ENCODE measurements at regions not wholly inside any gene's neighbourhood (a gene's known extent, or its start where the extent isn't known, plus 50 kb on each side); places are given as distances from the start of the nearest gene placed in this dataset.

DNA sequence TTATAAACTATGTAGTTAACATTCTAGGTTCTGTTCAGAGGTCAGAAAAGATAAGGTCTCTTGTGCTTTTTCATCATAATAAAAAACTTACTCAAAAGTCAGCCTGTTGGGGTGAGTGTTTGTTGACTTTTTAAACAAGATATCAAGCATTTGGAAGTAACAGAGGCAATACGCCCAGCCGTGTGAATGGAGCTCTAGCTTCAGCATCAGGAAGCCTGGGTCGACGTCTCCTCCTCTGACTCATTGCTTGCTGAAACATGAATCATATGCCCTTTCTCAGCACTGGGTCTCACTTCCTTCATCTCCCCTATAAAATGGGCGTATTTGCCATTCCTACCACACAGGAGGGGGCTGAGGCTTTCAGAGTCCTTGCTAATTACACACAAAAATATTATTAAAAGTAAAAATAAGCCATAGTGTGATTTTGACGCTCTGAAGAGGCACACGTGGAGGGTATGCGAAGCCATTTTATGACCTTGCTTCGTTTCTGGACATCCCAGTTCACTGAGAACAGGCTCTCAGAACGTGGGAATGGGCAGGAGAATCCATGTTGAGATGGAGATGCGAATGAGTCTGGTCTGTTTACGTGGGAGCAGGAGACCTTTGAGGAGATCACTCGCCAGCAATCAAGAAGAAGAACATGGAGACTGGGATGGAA is 220.8 kb upstream of the TPRG1 start:
- Histone ChIP-seq H3K4me1 (peaks cover 5 to 66% (median 36%) of the 10 kb centered on the region in 6 donors), H3K9me3 (no peaks in the 10 kb centered on the region), H3K36me3 (no peaks in the 10 kb centered on the region), H3K4me3 (no peak overlapping the region), H3K27ac (peak overlapping the region in 6 of 8 donors; percentile 38 to 88 (median 84)), H3K27me3 (replicated peaks in 1 of 7) (peaks cover 0 to 22% (median 0%) of the 10 kb centered on the region in 7 donors)
- WGBS, 5 donors = 65 to 76% (median 68%) methylated on average over 13 of the region's 13 CpGs
- DNase-seq = no peak
- intact Hi-C loops (cut with DNase I; ENCODE audit: low total_unique reads) = no loop called here
- TF ChIP-seq POLR2AphosphoS5 (IDR thresholded peaks at IDR 0.05) (peak in 1 of 3 donors; percentile 69), POLR2A (IDR thresholded peaks at IDR 0.05) (no peak)
- TF ChIP-seq, protein P1, sequence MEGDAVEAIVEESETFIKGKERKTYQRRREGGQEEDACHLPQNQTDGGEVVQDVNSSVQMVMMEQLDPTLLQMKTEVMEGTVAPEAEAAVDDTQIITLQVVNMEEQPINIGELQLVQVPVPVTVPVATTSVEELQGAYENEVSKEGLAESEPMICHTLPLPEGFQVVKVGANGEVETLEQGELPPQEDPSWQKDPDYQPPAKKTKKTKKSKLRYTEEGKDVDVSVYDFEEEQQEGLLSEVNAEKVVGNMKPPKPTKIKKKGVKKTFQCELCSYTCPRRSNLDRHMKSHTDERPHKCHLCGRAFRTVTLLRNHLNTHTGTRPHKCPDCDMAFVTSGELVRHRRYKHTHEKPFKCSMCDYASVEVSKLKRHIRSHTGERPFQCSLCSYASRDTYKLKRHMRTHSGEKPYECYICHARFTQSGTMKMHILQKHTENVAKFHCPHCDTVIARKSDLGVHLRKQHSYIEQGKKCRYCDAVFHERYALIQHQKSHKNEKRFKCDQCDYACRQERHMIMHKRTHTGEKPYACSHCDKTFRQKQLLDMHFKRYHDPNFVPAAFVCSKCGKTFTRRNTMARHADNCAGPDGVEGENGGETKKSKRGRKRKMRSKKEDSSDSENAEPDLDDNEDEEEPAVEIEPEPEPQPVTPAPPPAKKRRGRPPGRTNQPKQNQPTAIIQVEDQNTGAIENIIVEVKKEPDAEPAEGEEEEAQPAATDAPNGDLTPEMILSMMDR (IDR thresholded peaks at IDR 0.05 in 8 of 11, conservative IDR thresholded peaks at IDR 0.05 in 3 of 11) = no peak

DNA sequence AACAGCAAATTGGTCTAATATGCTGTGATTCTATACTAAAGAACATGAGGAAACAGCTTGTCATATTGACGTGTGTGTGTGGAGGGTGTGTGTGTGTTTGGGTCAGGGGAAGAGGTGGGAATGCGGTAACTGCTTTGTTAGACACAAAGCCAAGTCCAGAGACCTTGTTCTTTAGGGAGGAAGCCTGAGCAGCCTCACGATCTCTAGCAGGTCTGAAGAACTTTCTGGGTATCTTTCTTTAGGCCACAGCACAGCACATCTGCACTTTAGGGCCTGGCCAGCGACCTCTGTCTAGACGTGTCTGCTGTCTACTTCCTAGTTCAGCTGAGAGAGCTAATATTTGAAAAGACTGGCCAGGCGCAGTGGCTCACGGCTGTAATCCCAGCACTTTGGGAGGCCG is 220.0 kb upstream of the TPRG1 start:
- intact Hi-C loops (cut with DNase I; ENCODE audit: low total_unique reads) = no loop called here
- H3K4me1 ChIP-seq = peaks cover 5 to 59% (median 34%) of the 10 kb centered on the region in 6 donors
- 78 to 88% (median 84%) methylated on average over 8 of the region's 8 CpGs for WGBS, 5 donors
- H3K27me3 ChIP-seq (replicated peaks in 1 of 7) = peaks cover 0 to 22% (median 0%) of the 10 kb centered on the region in 7 donors
- no peak for DNase-seq
- H3K27ac ChIP-seq = peak overlapping the region in 4 of 8 donors; percentile 38 to 88 (median 84)
- no peaks in the 10 kb centered on the region for H3K9me3 ChIP-seq
- TF ChIP-seq, protein P1 (IDR thresholded peaks at IDR 0.05 in 8 of 11, conservative IDR thresholded peaks at IDR 0.05 in 3 of 11) = no peak
- TF ChIP-seq POLR2AphosphoS5 (IDR thresholded peaks at IDR 0.05) (no peak), POLR2A (IDR thresholded peaks at IDR 0.05) (no peak)
- no peak overlapping the region for H3K4me3 ChIP-seq
- H3K36me3 ChIP-seq = no peaks in the 10 kb centered on the region

DNA sequence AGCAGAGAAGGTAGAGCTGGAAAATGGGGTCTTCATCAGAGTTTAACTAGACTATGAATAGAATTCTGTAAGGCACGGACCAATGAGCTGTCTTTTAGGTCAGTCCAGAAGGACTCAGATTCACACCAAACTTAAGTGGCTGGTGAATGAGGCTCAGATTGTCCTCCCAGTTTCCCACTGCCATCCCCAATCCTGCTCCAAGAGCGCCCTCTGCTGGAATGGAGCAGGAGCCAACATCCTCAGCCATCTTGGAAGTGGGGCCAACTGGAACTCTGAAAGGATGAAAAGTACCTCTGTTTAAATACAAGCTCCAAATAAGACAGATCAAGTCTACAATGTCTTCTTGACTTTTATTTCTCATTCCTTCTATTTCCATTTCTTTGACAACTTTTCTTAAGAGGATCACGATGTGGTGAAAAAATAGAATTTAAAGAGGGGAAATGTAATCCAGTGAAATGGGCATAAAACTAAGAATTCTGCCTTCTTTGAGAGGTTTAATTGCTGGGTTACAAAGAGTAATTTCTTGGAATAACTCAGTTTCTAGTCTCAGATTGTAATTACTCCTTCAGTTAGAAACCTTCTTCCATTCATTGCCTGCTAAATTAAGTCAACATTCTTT is 217.1 kb upstream of the TPRG1 start:
- peaks cover 0 to 4% (median 0%) of the 10 kb centered on the region in 7 donors for H3K27me3 ChIP-seq (replicated peaks in 1 of 7)
- H3K9me3 ChIP-seq = no peaks in the 10 kb centered on the region
- TF ChIP-seq, protein P1 (IDR thresholded peaks at IDR 0.05 in 8 of 11, conservative IDR thresholded peaks at IDR 0.05 in 3 of 11) = peak; percentile 82 to 96 (median 94)
- TF ChIP-seq POLR2AphosphoS5 (IDR thresholded peaks at IDR 0.05) (peak in 1 of 3 donors; percentile 72), POLR2A (IDR thresholded peaks at IDR 0.05) (no peak)
- H3K4me3 ChIP-seq = no peak overlapping the region
- H3K27ac ChIP-seq = no peak overlapping the region
- intact Hi-C loops (cut with DNase I; ENCODE audit: low total_unique reads) = loop anchor here (2.0 to 5.0 kb wide), 2 partner anchors 193 to 1216 kb away; no protein-coding TSS in a partner anchor
- H3K36me3 ChIP-seq = no peaks in the 10 kb centered on the region
- peaks cover 0 to 32% (median 12%) of the 10 kb centered on the region in 6 donors for H3K4me1 ChIP-seq
- 10 to 16% (median 12%) methylated on average over 3 of the region's 3 CpGs for WGBS, 5 donors
- DNase-seq = peak; percentile 93

DNA sequence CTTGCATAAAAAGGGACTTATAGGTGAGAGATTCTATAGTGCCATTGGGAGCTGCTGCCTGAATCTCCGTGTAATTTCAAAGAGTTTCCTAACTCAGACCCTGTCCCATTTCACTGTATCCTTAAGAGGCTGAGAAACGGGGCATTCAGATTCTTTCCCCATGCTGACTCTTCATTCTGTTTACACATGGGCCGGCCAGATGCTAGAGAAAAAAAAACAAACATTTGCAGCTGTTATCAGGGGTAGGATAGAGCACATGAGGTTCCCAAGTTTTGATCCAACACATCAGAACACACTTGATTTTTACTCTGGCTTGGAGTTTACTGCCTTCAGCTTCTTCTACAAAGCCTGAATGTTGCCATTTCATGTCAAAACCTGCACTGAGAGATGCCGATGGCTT is 215.9 kb upstream of the TPRG1 start:
- no peak overlapping the region for H3K27ac ChIP-seq

More for the DNA sequence above, 215.9 kb upstream of the TPRG1 start:
- intact Hi-C loops (cut with DNase I; ENCODE audit: low total_unique reads) = loop anchor here (2.0 to 5.0 kb wide), 2 partner anchors 191 to 1217 kb away; no protein-coding TSS in a partner anchor
- no peak for DNase-seq
- H3K27me3 ChIP-seq (replicated peaks in 1 of 7) = peaks cover 0 to 4% (median 0%) of the 10 kb centered on the region in 7 donors
- peaks cover 0 to 22% (median 6%) of the 10 kb centered on the region in 6 donors for H3K4me1 ChIP-seq
- H3K4me3 ChIP-seq = no peak overlapping the region
- TF ChIP-seq POLR2AphosphoS5 (IDR thresholded peaks at IDR 0.05) (no peak), POLR2A (IDR thresholded peaks at IDR 0.05) (no peak)
- TF ChIP-seq, protein P1 (IDR thresholded peaks at IDR 0.05 in 8 of 11, conservative IDR thresholded peaks at IDR 0.05 in 3 of 11) = no peak
- no peaks in the 10 kb centered on the region for H3K9me3 ChIP-seq
- H3K36me3 ChIP-seq = no peaks in the 10 kb centered on the region
- 80 to 89% (median 88%) methylated on average over 4 of the region's 4 CpGs for WGBS, 5 donors
